Neural cell (in vitro differentiated cells): ENCODE measurements at regions not wholly inside any gene's neighbourhood (a gene's known extent, or its start where the extent isn't known, plus 50 kb on each side); places are given as distances from the start of the nearest gene placed in this dataset.

ENCODE experiments used
- H2AFZ ChIP-seq: fragments of 200-600, 300-800 bp; sonication (generic), shearing (Covaris generic); 2 replicates; pipeline ENCODE4 v1.6.0; 2014; ENCODE audit warnings: low read depth, mild to moderate bottlenecking, antibody characterized with exemption, low read length, moderate library complexity
- H3F3A ChIP-seq: fragments of 200-600 bp; shearing (Covaris generic); 2 replicates; pipeline ENCODE4 v1.6.1; 2016; ENCODE audit warnings: mild to moderate bottlenecking, moderate library complexity, mixed read lengths, antibody characterized with exemption, low read length; ENCODE audit not compliant: insufficient read depth, poor library complexity, severe bottlenecking
- H3K27ac ChIP-seq: fragments of 200-600, 300-800 bp; sonication (generic), shearing (Covaris generic); 2 replicates; pipeline ENCODE4 v1.5.1; 2014; ENCODE audit warnings: mild to moderate bottlenecking, low read length, moderate library complexity
- H3K27me3 ChIP-seq: fragments of 300-800, 200-600 bp; sonication (generic), shearing (Covaris generic); 2 replicates; pipeline ENCODE4 v1.6.0; 2014; ENCODE audit warnings: mild to moderate bottlenecking, low read depth, low read length, moderate library complexity; ENCODE audit not compliant: insufficient read depth
- H3K36me3 ChIP-seq: fragments of 300-800, 200-600 bp; sonication (generic), shearing (Covaris generic); 2 replicates; pipeline ENCODE4 v1.5.1; 2014; ENCODE audit warnings: mild to moderate bottlenecking, antibody characterized with exemption, low read length, moderate library complexity; ENCODE audit not compliant: insufficient read depth
- H3K4me2 ChIP-seq: fragments of 300-800, 200-600 bp; sonication (generic), shearing (Covaris generic); 2 replicates; pipeline ENCODE4 v1.6.0; 2014; ENCODE audit warnings: mild to moderate bottlenecking, low read length
- H3K4me3 ChIP-seq: fragments of 300-800, 200-600 bp; sonication (generic), shearing (Covaris generic); 2 replicates; pipeline ENCODE4 v1.5.1; 2014; ENCODE audit warnings: mild to moderate bottlenecking, low read length, moderate library complexity
- H3K79me2 ChIP-seq: fragments of 200-600 bp; shearing (Covaris generic); replicated peaks from 2 replicates; pipeline ENCODE4 v1.6.0; 2014; ENCODE audit warnings: mild to moderate bottlenecking, low read length, moderate library complexity; ENCODE audit not compliant: insufficient read depth
- H3K9ac ChIP-seq: fragments of 300-800, 200-600 bp; sonication (generic), shearing (Covaris generic); 2 replicates; pipeline ENCODE4 v1.6.1; 2016; ENCODE audit warnings: mild to moderate bottlenecking, low read length, mixed read lengths
- H3K9me2 ChIP-seq: fragments of 200-600 bp; shearing (Covaris generic); 2 replicates; pipeline ENCODE4 v1.6.1; 2016; ENCODE audit warnings: mild to moderate bottlenecking, low read length, mixed read lengths; ENCODE audit not compliant: insufficient read depth
- H3K9me3 ChIP-seq: fragments of 200-600, 300-800 bp; sonication (generic), shearing (Covaris generic); 2 replicates; pipeline ENCODE4 v1.6.1; 2016; ENCODE audit warnings: mild to moderate bottlenecking, mixed run types, low read length, moderate library complexity, mixed read lengths
- H4K20me1 ChIP-seq: fragments of 200-600 bp; shearing (Covaris generic); 2 replicates; pipeline ENCODE4 v1.6.1; 2016; ENCODE audit warnings: mild to moderate bottlenecking, mixed run types; ENCODE audit not compliant: insufficient read depth
- EP300 ChIP-seq: fragments of 450-650 bp; conservative IDR thresholded peaks from 2 replicates; pipeline ENCODE4 v1.6.1; 2014; ENCODE audit warnings: antibody characterized with exemption, mild to moderate bottlenecking, moderate library complexity; ENCODE audit not compliant: poor library complexity, severe bottlenecking
- EZH2 ChIP-seq: fragments of 200-600, 300-800 bp; shearing (Covaris generic), sonication (generic); IDR thresholded peaks from 2 replicates; pipeline ENCODE4 v1.6.1; 2014; ENCODE audit warnings: antibody characterized with exemption, low read length, borderline replicate concordance, mild to moderate bottlenecking; ENCODE audit not compliant: insufficient read depth, poor library complexity, severe bottlenecking
- MXI1 ChIP-seq: fragments of 450-650 bp; conservative IDR thresholded peaks from 2 replicates; pipeline ENCODE4 v1.6.1; 2014; ENCODE audit warnings: antibody characterized with exemption, mild to moderate bottlenecking; ENCODE audit not compliant: poor library complexity, severe bottlenecking
- POLR2AphosphoS5 ChIP-seq: IDR thresholded peaks from 2 replicates; pipeline ENCODE4 v1.6.1; 2012
- RAD21 ChIP-seq: fragments of 450-650 bp; conservative IDR thresholded peaks from 2 replicates; pipeline ENCODE4 v1.6.1; 2014; ENCODE audit warnings: antibody characterized with exemption, mild to moderate bottlenecking, moderate library complexity
- SMC3 ChIP-seq: fragments of 450-650 bp; conservative IDR thresholded peaks from 2 replicates; pipeline ENCODE4 v1.6.1; 2014; ENCODE audit warnings: antibody characterized with exemption, mild to moderate bottlenecking, moderate library complexity; ENCODE audit not compliant: poor library complexity
- TAF1 ChIP-seq: IDR thresholded peaks from 2 replicates; pipeline ENCODE4 v1.6.1; 2012; ENCODE audit warnings: low read depth
- TF ChIP-seq, protein P1 (sequence below): IDR thresholded peaks from 2 replicates; pipeline ENCODE4 v1.6.1; 2012; ENCODE audit warnings: borderline replicate concordance
- TF ChIP-seq, protein P2 (sequence below): fragments of 450-650 bp; IDR thresholded peaks from 2 replicates; pipeline ENCODE4 v1.5.1; 2014; ENCODE audit warnings: antibody characterized with exemption, mild to moderate bottlenecking, moderate library complexity; ENCODE audit not compliant: poor library complexity, severe bottlenecking

DNA sequence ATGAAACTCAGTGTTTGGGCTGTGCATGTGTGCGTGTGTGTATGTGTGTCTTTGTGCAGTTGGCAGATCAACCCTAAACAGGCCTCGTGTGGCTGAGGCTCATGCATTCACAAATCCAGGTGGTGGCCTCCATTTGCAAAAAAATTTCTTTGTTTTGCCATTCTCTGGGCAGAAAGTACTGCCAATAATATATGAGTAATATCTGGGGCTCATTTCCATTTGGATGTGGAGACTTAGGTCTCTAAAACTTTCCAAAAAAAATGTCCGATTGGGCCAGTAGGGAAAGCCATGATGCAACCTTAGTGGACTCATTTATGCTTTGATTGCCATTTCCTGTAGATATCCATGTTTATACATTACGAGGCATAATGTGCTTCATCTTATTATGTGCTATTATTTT is 77.9 kb upstream of the RPS23 start:
- Histone ChIP-seq H3K9me2 (no peaks in the 10 kb centered on the region), H4K20me1 (no peaks in the 10 kb centered on the region), H2AFZ (no peak overlapping the region), H3K9ac (no peak overlapping the region), H3F3A (peaks cover 6% of the 10 kb centered on the region), H3K79me2 (peaks cover 14% of the 10 kb centered on the region), H3K27ac (no peak overlapping the region), H3K27me3 (no peaks in the 10 kb centered on the region), H3K36me3 (no peaks in the 10 kb centered on the region), H3K4me3 (no peak overlapping the region), H3K9me3 (no peaks in the 10 kb centered on the region), H3K4me2 (no peak overlapping the region)
- TF ChIP-seq POLR2AphosphoS5: no peak
- no peak for TF ChIP-seq EP300
- TF ChIP-seq, protein P1, sequence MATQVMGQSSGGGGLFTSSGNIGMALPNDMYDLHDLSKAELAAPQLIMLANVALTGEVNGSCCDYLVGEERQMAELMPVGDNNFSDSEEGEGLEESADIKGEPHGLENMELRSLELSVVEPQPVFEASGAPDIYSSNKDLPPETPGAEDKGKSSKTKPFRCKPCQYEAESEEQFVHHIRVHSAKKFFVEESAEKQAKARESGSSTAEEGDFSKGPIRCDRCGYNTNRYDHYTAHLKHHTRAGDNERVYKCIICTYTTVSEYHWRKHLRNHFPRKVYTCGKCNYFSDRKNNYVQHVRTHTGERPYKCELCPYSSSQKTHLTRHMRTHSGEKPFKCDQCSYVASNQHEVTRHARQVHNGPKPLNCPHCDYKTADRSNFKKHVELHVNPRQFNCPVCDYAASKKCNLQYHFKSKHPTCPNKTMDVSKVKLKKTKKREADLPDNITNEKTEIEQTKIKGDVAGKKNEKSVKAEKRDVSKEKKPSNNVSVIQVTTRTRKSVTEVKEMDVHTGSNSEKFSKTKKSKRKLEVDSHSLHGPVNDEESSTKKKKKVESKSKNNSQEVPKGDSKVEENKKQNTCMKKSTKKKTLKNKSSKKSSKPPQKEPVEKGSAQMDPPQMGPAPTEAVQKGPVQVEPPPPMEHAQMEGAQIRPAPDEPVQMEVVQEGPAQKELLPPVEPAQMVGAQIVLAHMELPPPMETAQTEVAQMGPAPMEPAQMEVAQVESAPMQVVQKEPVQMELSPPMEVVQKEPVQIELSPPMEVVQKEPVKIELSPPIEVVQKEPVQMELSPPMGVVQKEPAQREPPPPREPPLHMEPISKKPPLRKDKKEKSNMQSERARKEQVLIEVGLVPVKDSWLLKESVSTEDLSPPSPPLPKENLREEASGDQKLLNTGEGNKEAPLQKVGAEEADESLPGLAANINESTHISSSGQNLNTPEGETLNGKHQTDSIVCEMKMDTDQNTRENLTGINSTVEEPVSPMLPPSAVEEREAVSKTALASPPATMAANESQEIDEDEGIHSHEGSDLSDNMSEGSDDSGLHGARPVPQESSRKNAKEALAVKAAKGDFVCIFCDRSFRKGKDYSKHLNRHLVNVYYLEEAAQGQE: no peak
- TF ChIP-seq MXI1: no peak
- TF ChIP-seq, protein P2, sequence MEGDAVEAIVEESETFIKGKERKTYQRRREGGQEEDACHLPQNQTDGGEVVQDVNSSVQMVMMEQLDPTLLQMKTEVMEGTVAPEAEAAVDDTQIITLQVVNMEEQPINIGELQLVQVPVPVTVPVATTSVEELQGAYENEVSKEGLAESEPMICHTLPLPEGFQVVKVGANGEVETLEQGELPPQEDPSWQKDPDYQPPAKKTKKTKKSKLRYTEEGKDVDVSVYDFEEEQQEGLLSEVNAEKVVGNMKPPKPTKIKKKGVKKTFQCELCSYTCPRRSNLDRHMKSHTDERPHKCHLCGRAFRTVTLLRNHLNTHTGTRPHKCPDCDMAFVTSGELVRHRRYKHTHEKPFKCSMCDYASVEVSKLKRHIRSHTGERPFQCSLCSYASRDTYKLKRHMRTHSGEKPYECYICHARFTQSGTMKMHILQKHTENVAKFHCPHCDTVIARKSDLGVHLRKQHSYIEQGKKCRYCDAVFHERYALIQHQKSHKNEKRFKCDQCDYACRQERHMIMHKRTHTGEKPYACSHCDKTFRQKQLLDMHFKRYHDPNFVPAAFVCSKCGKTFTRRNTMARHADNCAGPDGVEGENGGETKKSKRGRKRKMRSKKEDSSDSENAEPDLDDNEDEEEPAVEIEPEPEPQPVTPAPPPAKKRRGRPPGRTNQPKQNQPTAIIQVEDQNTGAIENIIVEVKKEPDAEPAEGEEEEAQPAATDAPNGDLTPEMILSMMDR: no peak
- no peak for TF ChIP-seq RAD21
- TF ChIP-seq EZH2: no peak
- no peak for TF ChIP-seq SMC3
- TF ChIP-seq TAF1: no peak

DNA sequence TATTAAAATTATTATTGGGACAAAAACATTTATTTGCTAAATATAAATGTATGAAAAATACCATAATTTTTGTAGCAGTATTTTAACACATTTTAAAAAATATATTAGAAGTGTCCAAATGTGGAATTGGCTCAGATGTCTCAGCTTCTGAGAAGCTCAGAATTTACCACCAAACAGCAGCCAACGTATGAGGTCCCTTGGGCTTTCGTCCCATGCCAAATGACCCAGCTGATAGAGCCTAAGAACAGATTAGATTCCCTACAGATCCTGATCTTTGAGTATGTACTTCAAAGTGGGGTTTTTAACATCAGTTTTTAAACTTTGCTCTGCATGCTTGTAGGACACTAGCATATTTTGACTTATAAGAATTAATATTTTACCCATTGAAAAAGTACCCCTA is 77.3 kb upstream of the RPS23 start:
- H3K27me3 ChIP-seq: no peaks in the 10 kb centered on the region
- H3K79me2 ChIP-seq: peaks cover 14% of the 10 kb centered on the region
- H3F3A ChIP-seq: peaks cover 2% of the 10 kb centered on the region
- no peaks in the 10 kb centered on the region for H3K9me3 ChIP-seq
- H2AFZ ChIP-seq: no peak overlapping the region
- H3K27ac ChIP-seq: no peak overlapping the region
- no peaks in the 10 kb centered on the region for H3K36me3 ChIP-seq
- no peaks in the 10 kb centered on the region for H4K20me1 ChIP-seq
- H3K9ac ChIP-seq: no peak overlapping the region
- no peak overlapping the region for H3K4me3 ChIP-seq
- H3K4me2 ChIP-seq: no peak overlapping the region
- TF ChIP-seq RAD21 (no peak), TAF1 (no peak), MXI1 (no peak), EZH2 (no peak), POLR2AphosphoS5 (no peak), EP300 (no peak), SMC3 (no peak)
- TF ChIP-seq, protein P1: no peak
- TF ChIP-seq, protein P2: no peak
- H3K9me2 ChIP-seq: no peaks in the 10 kb centered on the region
